ENCODE measurements at regions not wholly inside any gene's neighbourhood (a gene's known extent, or its start where the extent isn't known, plus 50 kb on each side); places are given as distances from the start of the nearest gene placed in this dataset.
"Not testable (repeated sequence)": the region's sequence is repeated elsewhere in the genome, so short reads cannot be mapped to it uniquely, and the experiment has no call there.

DNA sequence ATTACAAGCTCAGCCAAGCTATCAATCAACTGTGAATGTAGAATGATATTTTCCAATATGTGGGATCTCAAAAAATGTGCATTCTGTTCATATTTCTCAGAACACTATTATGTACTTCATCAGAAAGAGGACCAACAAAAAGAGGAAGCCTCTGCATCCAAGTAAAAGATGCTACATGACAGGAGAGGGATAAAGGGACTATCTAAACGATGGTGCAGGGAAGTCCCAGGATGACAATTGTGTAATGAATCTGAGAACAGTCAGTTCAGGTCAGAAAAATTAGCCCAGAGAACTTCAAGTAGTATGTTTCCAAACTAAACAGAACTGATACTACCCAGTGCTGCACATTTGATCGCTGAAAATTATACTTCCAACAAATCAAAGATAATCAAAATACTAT, 127.0 kb downstream of the ZNF330 start:
- DNase-seq: no peak

DNA sequence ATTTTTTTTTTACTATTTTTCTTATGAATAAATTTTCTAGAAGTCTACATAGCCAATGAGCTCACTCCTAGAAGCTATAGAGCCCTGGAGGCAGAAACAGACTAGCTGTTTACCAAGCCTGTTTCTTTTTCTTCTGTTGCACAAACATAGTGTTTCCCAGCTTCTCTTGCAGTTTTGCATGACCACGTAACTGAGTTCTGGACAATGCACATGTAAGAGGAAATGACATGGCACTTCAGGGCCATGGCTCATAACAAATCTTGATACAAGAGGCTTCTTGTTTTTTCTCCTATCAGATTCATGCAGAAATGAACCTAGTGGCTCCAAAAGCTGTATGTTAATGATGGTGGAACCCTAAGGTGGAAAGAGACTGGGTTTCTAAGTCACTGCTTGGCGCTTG, 127.4 kb downstream of the ZNF330 start:
- DNase-seq: no peak

DNA sequence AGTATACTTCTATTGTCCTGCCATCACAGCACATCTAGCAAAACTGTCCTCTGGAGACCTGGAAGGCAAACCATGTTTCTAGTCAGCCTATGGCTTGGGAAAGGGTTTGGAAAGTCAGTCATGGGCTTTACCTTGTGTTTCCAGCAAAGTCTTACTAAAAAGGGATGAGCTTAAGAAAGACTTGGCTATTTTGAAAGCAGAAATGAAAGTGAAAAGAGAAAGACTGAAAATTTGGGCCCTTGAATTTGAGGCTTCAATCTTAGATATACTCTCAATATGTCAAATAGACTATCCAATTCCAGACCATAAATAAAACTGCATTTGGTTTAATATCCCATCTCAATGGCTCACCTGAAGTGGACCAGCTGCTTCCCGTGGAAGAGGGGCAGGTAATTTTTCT, 127.9 kb downstream of the ZNF330 start:
- no peak for DNase-seq

DNA sequence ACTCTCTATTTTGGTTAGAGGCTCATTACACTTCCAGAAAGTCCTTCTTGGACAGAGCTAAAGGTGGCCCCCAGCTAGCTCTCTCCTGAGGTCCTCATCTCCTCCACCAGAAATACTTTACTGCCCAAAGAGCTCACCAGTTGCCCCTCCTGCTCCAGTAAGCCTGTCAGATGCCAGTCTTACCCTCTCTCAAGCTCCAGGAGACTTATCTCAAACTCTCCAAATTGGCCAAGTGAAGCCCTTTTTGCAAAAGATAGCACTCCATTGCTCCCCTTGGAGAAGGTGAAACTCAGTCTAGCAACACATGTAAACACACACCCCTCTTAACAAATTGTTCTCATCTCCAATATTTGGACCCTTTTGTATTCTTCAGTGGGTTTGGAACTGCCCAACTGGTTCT, 128.5 kb downstream of the ZNF330 start:
- no peak for DNase-seq

DNA sequence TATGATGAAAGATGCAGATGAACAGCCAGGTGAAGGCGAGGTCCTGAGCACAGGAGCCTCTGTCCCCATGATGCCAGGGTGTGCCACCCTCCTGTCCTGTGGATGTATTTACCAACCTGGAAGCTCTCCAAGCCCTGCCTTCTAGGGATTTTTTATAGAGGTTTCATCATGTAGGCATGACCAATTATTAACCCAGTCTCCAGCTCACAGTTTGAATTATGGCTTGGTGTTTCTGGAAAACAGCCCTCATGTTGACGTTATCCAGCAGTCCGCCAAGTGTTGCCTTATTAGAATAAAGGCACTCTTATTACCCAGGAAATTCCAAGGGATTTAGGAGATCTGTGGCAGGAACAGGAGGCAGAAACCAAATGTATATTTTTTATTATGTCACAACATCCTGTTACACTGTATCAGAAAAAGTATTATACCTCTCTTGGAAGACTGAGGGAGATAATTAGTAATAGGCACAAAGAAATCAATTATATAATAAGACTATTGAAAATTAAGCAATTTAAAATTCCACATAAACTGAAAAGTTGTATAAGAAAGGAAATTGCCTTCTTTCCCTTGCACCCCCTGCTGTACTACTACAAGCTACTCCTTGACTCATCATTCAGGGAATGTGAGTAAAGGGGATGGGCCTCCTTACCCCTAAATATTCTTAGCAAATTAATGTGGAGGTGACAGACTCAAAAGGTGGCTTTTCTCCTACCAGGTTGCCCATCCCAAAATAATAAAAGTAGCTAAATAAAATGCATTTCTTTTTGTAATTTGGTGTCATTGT, 129.6 kb downstream of the ZNF330 start:
- no peak for DNase-seq

DNA sequence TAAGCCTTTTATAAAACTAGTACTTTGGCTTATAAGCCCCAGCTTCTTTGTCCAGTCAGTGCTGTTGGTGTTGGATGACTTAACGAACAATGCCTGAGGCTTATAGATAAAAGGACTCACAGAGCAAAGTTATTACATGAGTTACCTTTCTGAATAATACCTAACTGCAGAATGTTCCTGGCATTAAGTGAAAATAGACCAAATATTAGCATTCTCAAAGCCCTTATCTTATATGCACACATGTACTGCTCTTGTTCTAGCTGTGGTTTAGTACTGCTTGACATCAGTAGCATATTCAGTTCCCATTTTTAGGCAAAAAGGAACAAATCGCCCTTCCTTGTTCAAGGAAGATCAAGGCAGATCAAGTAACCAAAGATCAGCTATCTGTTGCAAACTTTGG, 131.6 kb downstream of the ZNF330 start:
- no peak for DNase-seq

DNA sequence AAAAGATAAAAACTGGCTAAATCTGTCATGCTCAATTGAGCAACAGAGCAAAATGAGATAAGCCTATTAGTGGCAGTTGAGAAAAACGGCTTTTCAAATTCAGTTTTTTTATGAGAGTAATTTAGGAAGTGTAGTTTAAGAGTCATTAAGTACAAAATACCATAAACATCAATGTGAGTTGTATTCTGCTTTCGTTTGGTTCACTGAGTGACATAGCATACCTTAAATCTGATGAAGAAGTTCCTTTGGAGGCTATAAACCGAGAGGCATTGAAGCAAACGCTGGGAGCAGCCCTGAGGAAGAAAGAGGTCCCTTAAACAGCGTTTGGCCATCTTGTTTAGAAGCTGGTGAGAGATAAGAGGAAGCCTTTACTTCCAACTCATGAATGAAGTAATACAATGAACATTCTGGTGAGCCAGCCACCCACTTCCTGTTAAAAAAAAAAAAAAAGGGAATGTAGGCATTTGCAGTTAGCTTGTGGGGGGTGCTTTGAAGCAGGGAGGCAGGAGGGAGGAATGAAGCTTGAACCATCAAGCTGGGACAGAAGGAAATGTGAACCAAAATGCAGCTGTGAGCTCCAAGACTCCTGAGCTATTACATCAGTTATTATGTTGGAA, 132.3 kb downstream of the ZNF330 start:
- no peak for DNase-seq

DNA sequence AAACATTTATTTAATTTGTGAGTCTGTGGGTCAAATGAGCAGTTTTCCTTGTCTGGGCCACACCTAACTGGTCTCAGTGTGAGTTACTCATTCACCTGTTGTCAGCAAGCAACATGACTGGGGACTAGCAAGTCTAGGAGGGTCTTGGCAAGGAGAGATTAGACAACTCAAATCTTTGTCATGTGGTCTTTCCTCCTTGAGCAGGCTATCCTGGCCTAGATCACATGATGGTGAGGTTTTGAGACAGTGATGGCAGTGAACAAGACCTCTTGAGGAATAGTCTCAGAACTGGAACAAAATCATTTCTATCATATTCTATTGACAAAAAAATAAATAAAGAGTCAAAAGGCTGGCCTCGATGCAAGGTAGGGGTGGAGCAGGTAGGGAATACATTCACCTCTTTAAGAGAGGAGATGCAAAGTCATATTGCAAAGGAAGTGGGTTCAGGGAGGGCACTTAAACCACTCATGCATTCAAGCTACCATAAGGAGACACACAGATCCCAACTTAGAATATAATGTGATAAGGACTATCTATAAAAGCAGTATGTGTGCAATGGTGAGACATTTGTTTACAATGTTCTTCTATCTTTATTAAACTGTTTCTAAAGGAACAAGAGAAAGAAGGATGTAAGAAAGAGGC, 135.7 kb downstream of the ZNF330 start:
- DNase-seq: no peak

DNA sequence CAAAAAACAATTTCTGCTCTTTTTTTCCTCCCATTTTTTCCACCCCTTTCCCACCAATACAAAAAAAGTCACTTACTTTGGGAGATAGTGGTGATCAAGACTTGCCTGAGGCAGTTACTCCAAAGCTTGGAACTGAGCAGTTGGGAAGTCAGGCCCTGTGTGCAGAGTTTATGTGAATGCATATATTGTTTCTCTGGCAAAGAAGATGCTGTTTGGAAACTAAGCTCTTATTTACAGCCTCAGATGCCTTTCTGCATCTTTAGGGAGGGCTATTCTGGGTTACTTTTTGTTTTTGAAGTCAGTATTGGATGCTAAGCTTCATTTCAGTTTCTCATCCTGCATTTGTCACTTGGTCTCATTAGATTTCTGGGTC, 136.3 kb downstream of the ZNF330 start:
- DNase-seq: no peak

DNA sequence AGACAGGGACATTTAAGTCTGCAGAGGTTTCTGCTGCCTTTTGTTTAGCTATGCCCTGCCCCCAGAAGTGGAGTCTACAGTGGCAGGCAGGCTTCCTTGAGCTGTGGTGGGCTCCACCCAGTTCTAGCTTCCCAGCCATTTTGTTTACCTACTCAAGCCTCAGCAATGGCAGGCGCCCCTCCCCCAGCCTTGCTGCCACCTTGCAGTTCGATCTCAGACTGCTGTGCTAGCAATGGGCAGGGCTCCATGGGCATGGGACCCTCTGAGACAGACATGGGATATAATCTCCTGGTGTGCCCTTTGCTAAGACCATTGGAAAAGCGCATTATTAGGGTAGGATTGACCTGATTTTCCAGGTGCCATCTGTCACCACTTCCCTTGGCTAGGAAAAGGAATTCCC, 147.5 kb downstream of the ZNF330 start:
- not testable (repeated sequence) for DNase-seq

DNA sequence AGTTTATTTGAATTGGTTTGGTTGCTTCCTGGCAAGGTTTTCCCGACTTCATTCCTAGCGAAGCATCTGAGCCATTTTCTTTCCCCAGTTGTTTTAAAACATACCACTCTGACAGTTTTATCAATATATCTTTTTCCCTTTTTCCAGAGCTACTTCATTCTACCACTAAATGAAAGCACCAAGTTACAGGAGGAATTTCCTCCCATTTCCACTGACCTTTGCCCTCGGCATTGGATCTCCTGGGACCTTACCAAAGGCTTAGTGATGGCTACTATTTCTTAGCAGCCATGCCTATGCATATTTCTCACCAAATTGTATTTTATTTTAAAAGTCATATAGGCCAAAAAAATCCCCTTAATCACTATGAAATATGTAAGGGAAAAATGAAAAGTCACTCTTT, 150.5 kb downstream of the ZNF330 start:
- DNase-seq: no peak

DNA sequence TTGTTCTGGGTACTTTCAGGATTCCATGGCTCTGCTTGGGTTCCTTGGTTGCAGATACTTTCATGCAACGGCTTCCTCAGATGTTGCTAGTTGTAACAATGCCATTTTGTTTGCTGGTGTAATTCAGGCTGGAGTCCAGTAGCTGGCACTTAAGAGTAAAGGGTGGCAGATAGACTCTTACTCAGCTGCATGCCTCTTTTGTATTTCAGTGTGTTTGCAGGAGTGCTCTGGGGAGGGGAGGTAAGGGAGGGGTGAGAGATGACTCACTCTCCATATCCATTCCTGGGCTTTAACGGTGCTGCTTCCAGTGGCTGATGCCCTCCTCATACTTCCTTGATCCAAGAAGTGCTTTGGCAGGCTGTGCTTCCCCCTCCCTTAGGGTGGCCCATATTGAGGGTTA, 155.2 kb downstream of the ZNF330 start:
- DNase-seq: no peak

DNA sequence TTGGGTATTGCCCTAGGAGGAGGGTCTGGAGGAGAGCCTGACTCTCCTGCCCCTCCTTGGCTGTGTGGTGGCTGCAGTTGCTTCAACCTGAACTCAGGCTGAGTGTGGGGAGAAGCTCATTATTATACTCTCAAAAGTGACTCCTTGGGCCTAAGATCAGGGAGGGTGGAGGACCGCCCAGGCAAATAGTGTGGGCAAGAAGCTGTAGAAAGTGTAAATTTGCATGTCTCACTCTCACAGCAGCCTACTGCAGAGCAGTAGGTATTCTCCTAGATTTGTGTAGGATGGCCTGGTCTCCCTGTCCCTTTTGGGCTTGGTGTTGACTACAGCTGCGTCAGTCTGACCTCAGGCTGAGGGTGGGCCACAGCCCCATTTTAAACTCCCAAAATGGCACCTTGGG, 156.1 kb downstream of the ZNF330 start:
- DNase-seq: no peak

DNA sequence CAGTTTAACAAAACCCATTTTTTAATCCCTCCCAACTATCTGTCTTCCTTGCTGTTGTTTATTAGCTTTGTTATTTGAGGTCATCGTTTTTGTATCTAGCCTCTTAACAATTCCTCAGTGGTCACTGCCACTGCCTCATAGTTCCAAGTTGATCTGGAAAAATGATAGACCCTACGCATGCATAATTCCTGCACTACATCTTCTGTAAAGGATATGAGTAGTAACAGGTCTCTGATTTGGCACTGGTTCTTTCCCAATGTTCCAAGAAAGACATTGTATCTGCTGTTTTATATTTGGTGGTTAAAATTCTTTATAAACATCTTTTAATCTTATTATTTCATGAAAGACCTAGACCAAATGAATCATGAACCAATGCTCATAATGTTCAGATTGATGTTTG, 166.6 kb downstream of the ZNF330 start:
- DNase-seq: no peak

DNA sequence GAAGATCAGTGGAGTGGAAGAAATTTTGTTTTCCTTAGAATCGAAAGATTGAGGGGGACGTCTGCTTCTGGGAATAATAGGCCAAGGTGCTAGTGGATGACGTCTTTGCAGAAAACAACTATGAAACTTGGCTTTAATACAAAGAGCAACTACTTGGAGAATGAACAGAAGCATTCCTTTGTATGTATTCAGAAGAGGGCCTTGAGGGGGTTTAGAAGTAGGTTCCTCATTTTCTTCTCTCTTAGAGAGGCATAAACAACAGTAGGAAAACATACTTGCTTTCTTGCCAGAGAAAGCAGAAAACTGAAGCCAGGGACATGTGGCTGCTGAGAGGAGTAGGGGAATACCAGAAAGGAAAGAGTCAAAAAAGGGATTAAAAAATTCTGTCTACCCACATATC, 167.8 kb downstream of the ZNF330 start:
- DNase-seq: no peak

DNA sequence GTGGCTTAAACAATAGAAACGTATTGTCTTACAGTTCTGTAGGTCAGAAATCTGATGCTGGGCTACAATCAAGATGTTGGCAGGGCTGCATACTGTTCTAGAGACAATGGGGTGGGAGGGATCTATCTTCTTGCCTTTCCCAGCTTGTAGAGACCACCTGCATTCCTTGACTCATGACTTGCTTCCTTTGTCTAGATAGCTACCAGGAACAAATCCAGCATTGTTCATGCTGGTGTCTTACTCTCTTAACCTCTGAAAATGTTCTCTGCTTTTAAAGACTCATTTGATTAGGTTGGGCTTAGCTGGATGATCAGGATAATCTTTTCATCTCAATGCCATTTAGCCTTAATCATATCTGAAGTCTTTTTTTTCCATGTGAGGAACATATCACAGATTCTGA, 169.0 kb downstream of the ZNF330 start:
- no peak for DNase-seq

DNA sequence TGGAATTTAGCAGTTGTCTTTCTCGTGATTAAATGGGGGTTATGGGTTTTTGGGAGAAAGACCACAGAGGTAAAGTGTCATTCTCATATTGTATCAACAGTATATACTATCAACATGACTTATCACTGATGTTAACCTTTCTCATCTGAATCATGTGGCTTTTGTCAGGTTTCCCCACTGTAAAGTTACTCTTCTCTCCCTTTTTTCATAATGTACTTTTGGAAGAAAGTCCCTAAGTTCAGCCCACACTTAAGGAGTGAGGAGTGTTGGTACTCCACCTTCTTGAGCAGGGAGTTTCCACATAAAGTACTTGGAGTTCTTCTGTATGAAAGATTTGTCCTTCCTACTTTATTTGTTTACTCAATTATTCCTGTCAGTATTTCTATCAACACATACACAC, 169.9 kb downstream of the ZNF330 start:
- no peak for DNase-seq

DNA sequence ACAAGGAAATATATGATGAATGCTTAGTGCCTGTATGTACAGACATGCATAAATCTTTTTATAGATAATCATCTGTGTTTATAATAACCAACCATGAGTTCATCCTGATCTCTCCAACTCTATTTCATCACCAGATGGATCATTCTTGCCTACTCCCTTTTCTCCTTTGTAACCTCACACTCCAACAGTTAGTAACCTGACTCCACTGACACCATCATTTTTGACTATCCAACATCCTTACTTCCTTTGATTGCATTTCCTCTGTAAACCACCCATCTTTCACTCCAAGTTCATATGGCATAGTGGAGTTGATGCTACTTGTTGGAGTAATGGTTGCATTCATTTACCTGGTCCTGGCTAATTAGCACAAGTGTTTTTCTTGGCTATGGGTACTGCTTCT, 170.6 kb downstream of the ZNF330 start:
- DNase-seq: no peak

DNA sequence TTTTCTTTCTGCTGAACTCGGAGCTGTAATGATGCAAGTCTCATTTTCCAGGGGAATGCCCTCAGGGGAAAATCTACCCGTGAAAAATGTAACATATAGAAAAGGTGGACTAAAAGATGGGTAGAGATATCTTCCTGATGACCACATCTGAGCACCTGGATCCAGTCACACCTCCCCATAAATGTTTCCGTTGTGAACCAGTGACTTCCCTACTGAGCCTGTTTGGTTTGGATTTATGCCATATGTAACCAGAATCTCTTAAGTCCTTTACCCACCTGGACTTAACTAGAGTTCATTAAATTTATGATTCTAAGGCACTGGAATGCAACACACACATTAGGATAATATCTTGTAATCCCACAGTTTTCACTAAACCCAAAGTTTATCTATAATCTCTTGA, 171.1 kb downstream of the ZNF330 start:
- DNase-seq: no peak

DNA sequence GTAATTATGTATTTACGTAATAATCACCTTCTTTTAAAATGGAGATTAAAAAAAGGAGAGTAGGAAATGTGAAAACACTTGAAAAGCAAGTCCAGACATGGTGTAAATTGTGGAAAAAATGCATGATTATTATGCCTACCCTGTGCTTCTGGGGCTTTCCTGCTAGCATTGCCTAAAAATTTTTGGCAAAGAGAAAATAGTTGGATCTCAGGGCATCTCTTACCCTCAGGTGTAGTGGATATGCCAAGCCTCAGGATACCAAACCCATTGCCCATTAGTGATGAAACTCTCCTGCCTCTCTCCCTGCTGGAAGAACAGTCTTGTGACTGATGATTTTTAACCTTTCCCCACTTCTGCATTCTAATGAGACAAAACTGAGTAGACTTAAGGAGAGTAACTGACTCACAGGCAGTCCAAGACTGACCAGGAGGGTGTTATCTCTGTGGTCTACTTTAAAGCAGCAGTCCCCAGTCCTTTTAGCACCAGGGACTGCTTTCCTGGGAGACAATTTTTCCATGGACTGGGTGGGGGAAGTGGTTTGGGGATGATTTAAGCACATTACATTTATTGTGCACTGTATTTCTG, 174.6 kb downstream of the ZNF330 start:
- no peak for DNase-seq

DNA sequence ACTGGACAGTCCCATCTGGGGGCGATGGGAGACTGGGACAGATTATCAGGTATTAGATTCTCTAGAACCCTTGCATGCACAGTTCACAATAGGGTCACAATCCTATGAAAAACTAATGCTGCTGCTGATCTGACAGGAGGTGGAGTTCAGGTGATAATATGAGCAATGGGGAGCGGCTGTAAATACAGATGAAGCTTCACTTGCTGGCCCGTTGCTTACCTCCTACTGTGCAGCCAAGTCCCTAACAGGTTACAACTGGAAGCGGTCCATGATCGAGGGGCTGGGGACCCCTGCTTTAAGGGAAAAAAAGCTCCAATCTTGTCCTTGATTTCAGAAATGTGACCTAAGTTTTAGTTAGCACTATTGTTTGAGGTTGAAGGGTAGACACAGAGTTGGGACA, 175.2 kb downstream of the ZNF330 start:
- no peak for DNase-seq

DNA sequence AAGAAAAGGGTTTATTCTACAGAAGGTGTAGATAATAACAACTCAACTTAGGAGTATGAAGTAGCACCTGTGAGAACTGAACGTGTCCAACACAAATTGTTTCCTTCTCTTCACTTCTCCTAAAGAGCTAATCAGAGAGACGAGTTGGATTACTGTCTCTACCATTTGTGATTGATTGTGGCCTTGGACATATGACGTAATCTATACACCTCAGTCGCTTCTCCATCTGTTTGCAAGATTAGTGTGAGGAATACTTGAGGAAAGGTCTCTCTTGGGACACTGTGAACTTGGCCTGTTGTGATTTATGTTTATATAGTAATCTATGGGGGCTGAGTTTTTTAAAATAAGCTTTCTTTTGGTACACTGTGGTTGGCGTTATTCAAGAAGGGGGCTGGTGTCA, 182.0 kb downstream of the ZNF330 start:
- no peak for DNase-seq

DNA sequence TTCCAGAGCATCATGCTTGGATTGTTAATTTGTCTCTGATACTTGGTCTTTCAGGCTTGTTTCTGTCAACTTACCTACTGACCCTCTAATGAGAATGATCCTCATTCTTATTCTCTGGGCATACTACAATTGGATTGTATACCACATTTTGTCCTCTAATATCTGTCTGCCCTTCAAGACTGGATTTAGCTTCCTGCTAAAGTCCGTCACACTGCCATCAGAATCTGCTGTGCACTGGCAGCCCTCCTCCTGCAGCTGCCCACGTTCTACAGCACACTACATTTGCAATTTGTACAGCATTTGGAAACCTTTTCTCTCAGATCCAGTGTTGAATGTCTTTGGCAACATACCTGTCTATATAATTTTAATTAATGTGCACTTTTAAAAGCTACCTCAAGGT, 183.1 kb downstream of the ZNF330 start:
- no peak for DNase-seq

DNA sequence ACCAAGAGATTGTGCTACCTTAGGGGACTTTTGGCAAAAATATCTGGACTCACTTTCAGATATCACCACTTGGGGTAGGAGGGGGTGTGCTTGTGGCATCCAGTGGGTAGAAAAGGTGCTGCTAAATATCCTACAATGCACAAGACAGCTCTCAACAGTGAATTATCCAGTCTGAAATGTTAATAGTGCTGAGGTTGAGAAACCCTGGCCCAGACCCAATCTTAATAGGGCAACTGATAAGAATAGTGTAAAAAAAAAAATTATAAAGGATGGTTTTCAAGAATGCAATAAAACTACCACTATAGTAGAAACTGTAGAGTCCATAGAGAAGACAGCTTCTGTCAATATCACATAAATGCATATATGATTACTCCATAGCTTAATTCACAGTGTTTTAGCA, 185.5 kb downstream of the ZNF330 start:
- no peak for DNase-seq

Measured in activated CD8-positive, alpha-beta memory T cell treated with anti-CD3 and anti-CD28 coated beads, Interleukin-2, amount 50 U/mL, for 4 hours (primary cell).